ENCODE measurements at regions not wholly inside any gene's neighbourhood (a gene's known extent, or its start where the extent isn't known, plus 50 kb on each side); places are given as distances from the start of the nearest gene placed in this dataset.

- Histone ChIP-seq H3K4me1 (ENCODE audit: control insufficient read depth, insufficient read depth, low read length) (no peaks in the 10 kb centered on the region), H3K9ac (ENCODE audit: low read length) (no peak overlapping the region), H3K36me3 (ENCODE audit: control insufficient read depth, insufficient read depth, low read length) (no peaks in the 10 kb centered on the region), H3K4me3 (ENCODE audit: low read length) (no peak overlapping the region), H3K27me3 (ENCODE audit: control insufficient read depth, insufficient read depth, low read length) (no peaks in the 10 kb centered on the region), H3K27ac (ENCODE audit: low read depth, low read length) (no peak overlapping the region)
Measured at GRCh38 chr17:71313866-71314265, 807.0 kb upstream of the SOX9 start.

- H3K27me3 ChIP-seq (ENCODE audit: control insufficient read depth, insufficient read depth, low read length), result no peaks in the 10 kb centered on the region
- no peak overlapping the region for H3K4me3 ChIP-seq (ENCODE audit: low read length)
- H3K9ac ChIP-seq (ENCODE audit: low read length), result no peak overlapping the region
- no peak overlapping the region for H3K27ac ChIP-seq (ENCODE audit: low read depth, low read length)
- no peaks in the 10 kb centered on the region for H3K36me3 ChIP-seq (ENCODE audit: control insufficient read depth, insufficient read depth, low read length)
- no peaks in the 10 kb centered on the region for H3K4me1 ChIP-seq (ENCODE audit: control insufficient read depth, insufficient read depth, low read length)
Measured at GRCh38 chr17:71315568-71315967, 805.3 kb upstream of the SOX9 start.

GRCh38 chr17:71316176-71316897 is 804.5 kb upstream of the SOX9 start:
- Histone ChIP-seq H3K27ac (ENCODE audit: low read depth, low read length) (no peak overlapping the region), H3K9ac (ENCODE audit: low read length) (no peak overlapping the region), H3K27me3 (ENCODE audit: control insufficient read depth, insufficient read depth, low read length) (no peaks in the 10 kb centered on the region), H3K36me3 (ENCODE audit: control insufficient read depth, insufficient read depth, low read length) (no peaks in the 10 kb centered on the region), H3K4me1 (ENCODE audit: control insufficient read depth, insufficient read depth, low read length) (no peaks in the 10 kb centered on the region), H3K4me3 (ENCODE audit: low read length) (no peak overlapping the region)

- Histone ChIP-seq H3K4me3 (ENCODE audit: low read length) (no peak overlapping the region), H3K9ac (ENCODE audit: low read length) (no peak overlapping the region), H3K4me1 (ENCODE audit: control insufficient read depth, insufficient read depth, low read length) (no peaks in the 10 kb centered on the region), H3K27ac (ENCODE audit: low read depth, low read length) (no peak overlapping the region), H3K36me3 (ENCODE audit: control insufficient read depth, insufficient read depth, low read length) (no peaks in the 10 kb centered on the region), H3K27me3 (ENCODE audit: control insufficient read depth, insufficient read depth, low read length) (no peaks in the 10 kb centered on the region)
Measured at GRCh38 chr17:71320009-71320796, 800.6 kb upstream of the SOX9 start.

- Histone ChIP-seq H3K4me1 (ENCODE audit: control insufficient read depth, insufficient read depth, low read length) (no peaks in the 10 kb centered on the region), H3K36me3 (ENCODE audit: control insufficient read depth, insufficient read depth, low read length) (no peaks in the 10 kb centered on the region), H3K9ac (ENCODE audit: low read length) (no peak overlapping the region), H3K4me3 (ENCODE audit: low read length) (no peak overlapping the region), H3K27ac (ENCODE audit: low read depth, low read length) (no peak overlapping the region), H3K27me3 (ENCODE audit: control insufficient read depth, insufficient read depth, low read length) (no peaks in the 10 kb centered on the region)
Measured at GRCh38 chr17:71325117-71325516, 795.7 kb upstream of the SOX9 start.

GRCh38 chr17:71325886-71326285 is 794.9 kb upstream of the SOX9 start:
- H3K36me3 ChIP-seq (ENCODE audit: control insufficient read depth, insufficient read depth, low read length), result no peaks in the 10 kb centered on the region

GRCh38 chr17:71327376-71328059 is 793.3 kb upstream of the SOX9 start:
- Histone ChIP-seq H3K27ac (ENCODE audit: low read depth, low read length) (no peak overlapping the region), H3K9ac (ENCODE audit: low read length) (no peak overlapping the region), H3K27me3 (ENCODE audit: control insufficient read depth, insufficient read depth, low read length) (no peaks in the 10 kb centered on the region), H3K4me3 (ENCODE audit: low read length) (no peak overlapping the region), H3K4me1 (ENCODE audit: control insufficient read depth, insufficient read depth, low read length) (no peaks in the 10 kb centered on the region), H3K36me3 (ENCODE audit: control insufficient read depth, insufficient read depth, low read length) (no peaks in the 10 kb centered on the region)

More at GRCh38 chr17:71325886-71326285, 794.9 kb upstream of the SOX9 start:
- no peaks in the 10 kb centered on the region for H3K4me1 ChIP-seq (ENCODE audit: control insufficient read depth, insufficient read depth, low read length)
- H3K27ac ChIP-seq (ENCODE audit: low read depth, low read length), result no peak overlapping the region
- H3K4me3 ChIP-seq (ENCODE audit: low read length), result no peak overlapping the region
- H3K27me3 ChIP-seq (ENCODE audit: control insufficient read depth, insufficient read depth, low read length), result no peaks in the 10 kb centered on the region
- H3K9ac ChIP-seq (ENCODE audit: low read length), result no peak overlapping the region

GRCh38 chr17:71329310-71330098 is 791.3 kb upstream of the SOX9 start:
- Histone ChIP-seq H3K27me3 (ENCODE audit: control insufficient read depth, insufficient read depth, low read length) (no peaks in the 10 kb centered on the region), H3K36me3 (ENCODE audit: control insufficient read depth, insufficient read depth, low read length) (no peaks in the 10 kb centered on the region), H3K9ac (ENCODE audit: low read length) (no peak overlapping the region), H3K4me3 (ENCODE audit: low read length) (no peak overlapping the region), H3K4me1 (ENCODE audit: control insufficient read depth, insufficient read depth, low read length) (no peaks in the 10 kb centered on the region), H3K27ac (ENCODE audit: low read depth, low read length) (no peak overlapping the region)

- Histone ChIP-seq H3K27ac (ENCODE audit: low read depth, low read length) (no peak overlapping the region), H3K27me3 (ENCODE audit: control insufficient read depth, insufficient read depth, low read length) (no peaks in the 10 kb centered on the region), H3K4me1 (ENCODE audit: control insufficient read depth, insufficient read depth, low read length) (no peaks in the 10 kb centered on the region), H3K4me3 (ENCODE audit: low read length) (no peak overlapping the region), H3K9ac (ENCODE audit: low read length) (no peak overlapping the region), H3K36me3 (ENCODE audit: control insufficient read depth, insufficient read depth, low read length) (no peaks in the 10 kb centered on the region)
Measured at GRCh38 chr17:71330099-71330375, 790.8 kb upstream of the SOX9 start.

GRCh38 chr17:71331754-71332325 is 789.0 kb upstream of the SOX9 start:
- no peaks in the 10 kb centered on the region for H3K4me1 ChIP-seq (ENCODE audit: control insufficient read depth, insufficient read depth, low read length)
- no peak overlapping the region for H3K4me3 ChIP-seq (ENCODE audit: low read length)
- no peaks in the 10 kb centered on the region for H3K36me3 ChIP-seq (ENCODE audit: control insufficient read depth, insufficient read depth, low read length)
- no peak overlapping the region for H3K27ac ChIP-seq (ENCODE audit: low read depth, low read length)
- no peaks in the 10 kb centered on the region for H3K27me3 ChIP-seq (ENCODE audit: control insufficient read depth, insufficient read depth, low read length)
- H3K9ac ChIP-seq (ENCODE audit: low read length), result no peak overlapping the region

- Histone ChIP-seq H3K36me3 (ENCODE audit: control insufficient read depth, insufficient read depth, low read length) (no peaks in the 10 kb centered on the region), H3K27me3 (ENCODE audit: control insufficient read depth, insufficient read depth, low read length) (no peaks in the 10 kb centered on the region), H3K27ac (ENCODE audit: low read depth, low read length) (no peak overlapping the region), H3K9ac (ENCODE audit: low read length) (no peak overlapping the region), H3K4me1 (ENCODE audit: control insufficient read depth, insufficient read depth, low read length) (no peaks in the 10 kb centered on the region), H3K4me3 (ENCODE audit: low read length) (no peak overlapping the region)
Measured at GRCh38 chr17:71334048-71334751, 786.6 kb upstream of the SOX9 start.
